ENCODE measurements at regions not wholly inside any gene's neighbourhood (a gene's known extent, or its start where the extent isn't known, plus 50 kb on each side); places are given as distances from the start of the nearest gene placed in this dataset.

DNA sequence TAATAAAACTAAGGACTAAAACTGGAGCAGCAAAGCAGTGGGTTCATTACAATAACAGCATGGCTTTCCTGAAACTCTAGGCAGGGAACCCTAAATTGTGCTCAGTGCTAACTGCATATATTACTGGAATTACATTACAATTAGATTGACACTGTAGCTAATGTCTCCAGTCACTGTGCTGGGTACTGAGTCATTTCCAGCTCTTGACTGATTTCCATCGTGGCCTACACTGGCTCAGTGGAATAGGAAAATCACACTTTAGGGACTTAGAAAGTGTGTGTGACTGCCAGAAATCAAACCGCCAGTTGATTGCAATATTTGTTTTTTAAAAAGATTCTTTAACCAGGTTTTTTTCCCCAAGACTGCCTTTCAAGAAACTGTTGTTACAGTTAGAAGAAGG lies 1447.4 kb upstream of the GOT2 start:
- TF ChIP-seq CTCF (conservative IDR thresholded peaks at IDR 0.05) (no peak), ZFX (IDR thresholded peaks at IDR 0.05) (no peak)
